Esophagus (tissue), 2 donors: ENCODE measurements at regions not wholly inside any gene's neighbourhood (a gene's known extent, or its start where the extent isn't known, plus 50 kb on each side); places are given as distances from the start of the nearest gene placed in this dataset.

Experiments
- H3K27ac ChIP-seq, 2 donors: one replicate each; pipeline ENCODE4 v1.5.1; 2013; ENCODE audit warnings: low read depth in 2 of 2, mild to moderate bottlenecking in 2 of 2, inconsistent platforms in 1 of 2, low read length in 1 of 2, moderate library complexity in 1 of 2
- H3K27me3 ChIP-seq, 2 donors: one replicate each; pipeline ENCODE4 v1.6.1; 2013; ENCODE audit warnings: low read length in 2 of 2, control low read depth in 1 of 2, mild to moderate bottlenecking in 1 of 2; ENCODE audit not compliant: insufficient read depth in 2 of 2, control insufficient read depth in 1 of 2
- H3K36me3 ChIP-seq, 2 donors: one replicate each; pipeline ENCODE4 v1.6.1; 2013; ENCODE audit warnings: low read length in 1 of 2; ENCODE audit not compliant: control insufficient read depth in 2 of 2, insufficient read depth in 2 of 2
- H3K4me1 ChIP-seq, 2 donors: one replicate each; pipeline ENCODE4 v1.6.1; 2013; ENCODE audit warnings: low read length in 1 of 2; ENCODE audit not compliant: control insufficient read depth in 2 of 2, insufficient read depth in 2 of 2
- H3K4me3 ChIP-seq, 2 donors: one replicate each; pipeline ENCODE4 v1.5.1; 2013; ENCODE audit warnings: low read length in 2 of 2, mild to moderate bottlenecking in 2 of 2, low read depth in 1 of 2, moderate library complexity in 1 of 2
- H3K9me3 ChIP-seq, 2 donors: one replicate each; pipeline ENCODE4 v1.6.1; 2013; ENCODE audit warnings: mild to moderate bottlenecking in 2 of 2, low read depth in 1 of 2, low read length in 1 of 2, moderate library complexity in 1 of 2; ENCODE audit not compliant: control insufficient read depth in 2 of 2, insufficient read depth in 1 of 2
- WGBS, 2 donors: extraction: QIAGEN DNeasy Blood & Tissue Kit; methylation state at CpG; one replicate each; pipeline ENCODE4 v1.1.7; 2013; 5-methylcytosine and 5-hydroxymethylcytosine counted together
- donor health status: healthy with polysubstance abuse.
- donor health status: Bipolar disorder and iron deficiency.

DNA sequence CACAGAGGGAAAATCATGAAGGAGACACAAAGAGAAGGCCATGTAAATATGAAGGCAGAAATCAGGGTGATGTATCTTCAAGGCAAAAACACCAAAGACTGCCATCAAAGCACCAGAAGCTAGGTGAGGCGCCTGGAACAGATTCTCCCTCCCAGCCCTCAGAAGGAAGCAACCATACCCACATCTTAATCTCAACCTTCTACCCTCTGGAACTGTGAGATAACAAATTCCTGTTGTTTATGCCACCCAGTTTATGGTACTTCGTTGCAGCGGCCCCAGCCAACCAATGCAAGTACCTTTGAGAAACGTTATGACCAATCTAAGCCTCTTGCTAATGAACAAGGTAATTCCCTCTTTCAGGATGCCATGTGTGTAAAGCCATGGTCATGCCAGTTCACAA, 66.2 kb upstream of the STXBP5 start:
- Histone ChIP-seq H3K4me1 (no peaks in the 10 kb centered on the region), H3K27me3 (no peaks in the 10 kb centered on the region), H3K36me3 (no peaks in the 10 kb centered on the region), H3K4me3 (no peak overlapping the region), H3K27ac (no peak overlapping the region), H3K9me3 (no peaks in the 10 kb centered on the region)
- WGBS, 2 donors, result 76 to 90% methylated on average over 4 of the region's 4 CpGs

DNA sequence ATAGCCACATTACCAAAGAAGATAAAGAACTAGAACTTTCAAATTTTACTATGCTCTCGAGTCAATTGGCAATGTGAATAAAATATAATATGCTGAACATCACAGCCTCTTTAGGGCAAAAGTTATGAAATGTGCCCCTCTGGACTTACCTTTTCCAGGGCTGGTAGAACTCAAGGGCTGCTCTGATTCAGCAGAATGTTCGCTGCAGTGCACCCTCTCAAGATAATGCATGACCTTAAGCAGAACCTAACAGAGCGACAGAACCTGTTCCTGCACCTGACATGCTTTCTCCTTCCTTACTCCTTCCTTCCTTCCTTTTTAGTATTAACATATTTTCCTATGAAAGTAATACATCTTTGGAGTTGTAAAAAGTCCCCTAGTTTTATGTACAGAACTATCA, 65.4 kb upstream of the STXBP5 start:
- Histone ChIP-seq H3K4me3 (no peak overlapping the region), H3K9me3 (no peaks in the 10 kb centered on the region), H3K27ac (no peak overlapping the region), H3K4me1 (no peaks in the 10 kb centered on the region), H3K27me3 (no peaks in the 10 kb centered on the region), H3K36me3 (no peaks in the 10 kb centered on the region)
- 74 to 81% methylated on average over 3 of the region's 3 CpGs for WGBS, 2 donors

DNA sequence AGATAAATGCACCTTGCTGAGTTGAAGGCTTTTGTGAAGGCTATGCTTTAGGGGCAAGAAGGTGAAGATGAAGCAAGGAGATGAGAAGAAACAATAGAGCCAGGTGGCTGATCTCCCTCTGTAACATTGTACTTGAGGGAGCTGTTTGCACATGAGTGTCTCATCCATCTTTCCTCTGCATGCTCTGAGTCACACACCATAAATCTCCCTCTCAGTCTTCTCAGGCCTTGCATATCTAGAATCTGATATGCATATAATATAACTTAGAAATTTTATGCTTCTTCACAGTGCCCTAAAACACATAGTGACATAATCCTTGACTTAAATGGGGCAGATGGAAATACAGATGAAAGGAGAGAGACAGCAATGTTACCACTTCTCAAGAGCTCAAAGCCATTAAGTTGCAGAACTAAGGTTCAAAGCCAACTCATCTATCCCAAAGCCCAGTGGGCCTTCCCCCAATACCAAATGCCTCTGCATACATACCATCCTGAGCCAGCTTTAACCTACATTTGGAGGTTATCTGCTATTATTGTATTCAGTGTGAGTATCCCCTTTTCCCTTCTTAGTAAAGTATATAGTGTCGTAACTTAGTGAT, 62.4 kb upstream of the STXBP5 start:
- no peak overlapping the region for H3K4me3 ChIP-seq
- no peaks in the 10 kb centered on the region for H3K36me3 ChIP-seq
- H3K4me1 ChIP-seq, result no peaks in the 10 kb centered on the region
- H3K9me3 ChIP-seq, result no peaks in the 10 kb centered on the region
- H3K27me3 ChIP-seq, result no peaks in the 10 kb centered on the region
- no peak overlapping the region for H3K27ac ChIP-seq
- 94 to 100% methylated on average over 1 of the region's 1 CpG for WGBS, 2 donors

DNA sequence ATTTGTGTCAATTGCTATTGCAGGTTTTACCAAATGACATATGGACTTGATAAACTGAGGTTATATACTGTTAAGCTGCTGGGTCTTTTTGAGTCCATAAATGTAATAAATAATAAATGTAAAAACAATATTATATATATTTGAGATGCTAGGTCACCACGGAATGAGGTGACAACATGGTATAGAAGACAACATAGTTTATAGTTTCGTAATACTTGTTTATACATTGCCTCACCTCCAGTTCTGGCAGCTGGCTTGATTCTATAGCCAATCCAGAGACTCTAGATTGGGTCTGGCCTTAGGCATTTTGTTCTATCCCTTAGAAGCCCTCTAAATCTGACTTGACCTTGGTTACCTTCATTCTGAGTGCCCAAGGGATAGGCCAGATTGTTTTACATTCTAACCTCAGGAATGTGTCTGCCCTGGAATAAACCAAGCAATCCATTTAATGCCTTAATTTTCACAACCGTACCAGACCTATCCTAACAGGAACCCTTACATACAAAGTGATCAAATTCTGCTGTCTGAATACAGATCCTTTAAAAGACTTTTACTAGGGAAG, 61.5 kb upstream of the STXBP5 start:
- Histone ChIP-seq H3K9me3 (no peaks in the 10 kb centered on the region), H3K4me1 (no peaks in the 10 kb centered on the region), H3K36me3 (no peaks in the 10 kb centered on the region), H3K27ac (no peak overlapping the region), H3K4me3 (no peak overlapping the region), H3K27me3 (no peaks in the 10 kb centered on the region)
- WGBS, 2 donors, result 75 to 76% methylated on average over 3 of the region's 3 CpGs

DNA sequence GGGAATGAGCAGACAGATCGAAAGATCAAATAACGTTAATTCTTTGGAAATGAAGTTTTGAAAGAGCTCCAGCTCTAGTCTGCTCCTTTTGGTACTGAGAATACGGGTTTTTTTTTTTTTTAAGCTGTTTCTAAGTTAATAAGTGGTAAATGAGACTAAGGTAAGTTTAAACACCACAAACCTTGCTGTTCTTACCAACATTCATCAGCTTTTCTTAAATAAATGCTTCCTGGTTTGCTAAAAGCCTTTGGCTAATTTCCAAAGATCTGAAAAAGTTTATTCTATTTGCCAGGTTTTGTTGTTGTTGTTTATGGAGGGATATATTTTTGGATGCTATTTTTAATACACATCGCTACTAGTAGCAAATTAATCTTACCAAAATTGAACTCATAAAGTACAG, 55.1 kb upstream of the STXBP5 start:
- 80 to 83% methylated on average over 4 of the region's 4 CpGs for WGBS, 2 donors
- no peaks in the 10 kb centered on the region for H3K27me3 ChIP-seq

DNA sequence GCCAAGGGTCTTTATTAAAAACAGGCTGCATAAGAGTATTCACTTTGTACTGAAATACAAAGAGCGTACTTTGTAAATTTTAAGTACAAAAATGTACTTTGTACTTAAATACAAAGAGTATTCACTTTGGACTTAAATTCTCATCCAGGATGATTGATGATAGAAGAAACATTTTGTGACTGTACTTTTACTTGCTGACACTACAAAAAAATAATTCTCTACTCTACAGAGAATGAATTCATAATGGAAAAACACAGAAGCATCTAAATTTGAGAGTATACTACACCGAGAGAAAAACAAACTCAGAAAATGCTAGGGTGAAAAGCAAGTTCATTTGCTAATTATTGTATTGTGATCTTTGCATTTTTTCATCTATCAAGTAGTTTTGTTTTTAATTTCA, 54.4 kb upstream of the STXBP5 start:
- Histone ChIP-seq H3K4me3 (no peak overlapping the region), H3K27me3 (no peaks in the 10 kb centered on the region), H3K27ac (no peak overlapping the region), H3K9me3 (no peaks in the 10 kb centered on the region), H3K4me1 (no peaks in the 10 kb centered on the region), H3K36me3 (no peaks in the 10 kb centered on the region)
- WGBS, 2 donors, result 78 to 84% methylated on average over 2 of the region's 2 CpGs

More for the DNA sequence above, 55.1 kb upstream of the STXBP5 start:
- Histone ChIP-seq H3K36me3 (no peaks in the 10 kb centered on the region), H3K9me3 (no peaks in the 10 kb centered on the region), H3K4me1 (no peaks in the 10 kb centered on the region), H3K27ac (no peak overlapping the region), H3K4me3 (no peak overlapping the region)

DNA sequence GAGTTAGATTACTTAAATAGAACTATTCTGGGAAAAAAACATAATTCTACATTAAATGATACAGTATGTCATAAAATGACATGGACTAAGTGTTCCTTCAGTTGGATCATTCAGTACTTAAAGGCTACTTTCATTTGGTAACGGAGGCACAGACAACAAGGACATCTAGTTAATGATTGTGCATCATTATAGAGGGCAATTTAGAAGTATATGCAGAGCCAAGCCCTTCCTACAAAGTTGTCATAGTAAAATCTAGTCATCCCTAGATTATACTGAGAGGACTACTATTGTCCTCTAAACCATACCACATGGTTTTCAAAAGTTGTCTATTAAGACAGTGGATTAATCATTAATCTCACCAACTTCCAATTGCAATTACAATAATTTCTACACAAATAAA, 53.9 kb upstream of the STXBP5 start:
- Histone ChIP-seq H3K27me3 (no peaks in the 10 kb centered on the region), H3K36me3 (no peaks in the 10 kb centered on the region), H3K9me3 (no peaks in the 10 kb centered on the region), H3K4me3 (no peak overlapping the region), H3K27ac (no peak overlapping the region), H3K4me1 (no peaks in the 10 kb centered on the region)
- 68 to 85% methylated on average over 1 of the region's 1 CpG for WGBS, 2 donors
